GM12872 (cell line): ENCODE measurements at regions not wholly inside any gene's neighbourhood (a gene's known extent, or its start where the extent isn't known, plus 50 kb on each side); places are given as distances from the start of the nearest gene placed in this dataset.

Experiments
- CTCF ChIP-seq: IDR thresholded peaks from 3 replicates; pipeline ENCODE4 v1.5.1; 2011; ENCODE audit warnings: low read depth, mild to moderate bottlenecking, low read length, moderate library complexity; ENCODE audit not compliant: insufficient read depth

DNA sequence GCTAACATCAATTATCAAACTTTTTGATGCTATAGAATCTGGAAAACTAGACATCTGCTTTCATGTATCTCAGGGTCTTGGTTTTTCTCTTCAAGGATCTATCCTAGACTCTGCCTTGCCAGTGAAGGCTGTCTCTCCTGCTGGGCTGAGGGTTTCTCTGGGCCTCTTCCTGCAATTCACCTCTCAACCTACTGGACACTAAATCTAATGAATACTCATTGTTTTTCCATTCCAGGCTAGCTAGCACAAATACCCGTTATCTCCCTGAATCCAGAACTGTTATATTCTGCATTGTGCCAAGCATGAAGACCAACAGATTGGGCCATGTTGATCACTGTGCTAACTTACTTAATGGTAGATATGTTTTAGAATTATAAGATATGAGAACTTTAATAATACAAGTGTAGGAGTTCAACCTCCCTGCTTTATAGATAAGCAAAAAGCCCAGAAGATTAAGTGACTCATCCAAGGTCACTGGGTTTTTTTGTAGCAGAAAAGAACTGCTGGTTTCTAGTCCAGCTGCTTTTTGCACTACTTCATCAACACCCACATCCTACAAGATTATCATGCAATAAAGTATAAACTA, 56.5 kb upstream of the RNF38 start:
- no peak for TF ChIP-seq CTCF

DNA sequence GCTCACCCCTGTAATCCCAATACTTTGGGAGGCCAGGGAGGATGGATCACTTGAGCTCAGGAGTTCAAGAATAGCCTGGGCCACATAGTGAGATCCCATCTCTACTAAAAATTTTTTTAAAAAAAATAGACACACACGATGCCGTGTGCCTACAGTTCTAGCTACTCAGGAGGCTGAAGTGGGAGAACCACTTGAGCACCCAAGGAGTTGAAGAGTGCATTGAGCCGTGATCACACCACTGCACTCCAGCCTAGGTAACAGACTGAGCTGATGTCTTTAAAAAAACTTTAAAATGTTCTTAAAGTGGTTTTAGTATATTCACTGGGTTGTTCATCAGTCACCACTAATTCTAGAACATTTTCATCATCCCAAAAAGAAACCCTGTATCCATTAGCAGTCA, 51.9 kb upstream of the RNF38 start:
- no peak for TF ChIP-seq CTCF

DNA sequence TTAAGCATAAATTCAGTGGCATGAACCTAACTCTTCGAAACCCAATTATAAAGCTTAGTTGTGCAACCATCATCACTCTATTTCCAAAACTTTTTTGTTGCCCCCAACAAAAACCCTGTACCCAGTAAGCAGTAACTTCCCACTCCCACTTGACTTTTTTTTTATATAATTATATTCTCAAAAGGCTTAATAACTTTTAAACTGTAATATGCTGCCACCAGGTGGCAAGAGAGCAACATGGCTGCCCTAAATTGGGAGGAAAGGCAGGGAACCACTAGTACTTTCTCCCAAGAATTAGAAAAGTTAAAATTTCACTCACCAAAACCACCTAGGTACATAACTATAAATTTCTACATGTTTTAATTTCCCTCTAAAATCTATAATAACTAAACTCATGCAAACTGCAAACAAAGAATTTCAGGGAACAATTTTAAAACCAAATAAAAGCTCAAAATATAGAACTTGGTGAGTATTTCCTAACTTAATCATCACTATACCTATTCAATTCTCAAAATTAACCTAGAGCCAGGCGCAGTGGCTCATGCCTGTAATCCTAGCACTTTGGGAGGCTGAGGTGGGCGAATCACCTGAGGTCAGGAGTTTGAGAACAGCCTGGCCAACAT, 50.2 kb upstream of the RNF38 start:
- TF ChIP-seq CTCF = peak; percentile 52; the same call in 2 of the 3 replicates
